ENCODE measurements at regions not wholly inside any gene's neighbourhood (a gene's known extent, or its start where the extent isn't known, plus 50 kb on each side); places are given as distances from the start of the nearest gene placed in this dataset.

DNA sequence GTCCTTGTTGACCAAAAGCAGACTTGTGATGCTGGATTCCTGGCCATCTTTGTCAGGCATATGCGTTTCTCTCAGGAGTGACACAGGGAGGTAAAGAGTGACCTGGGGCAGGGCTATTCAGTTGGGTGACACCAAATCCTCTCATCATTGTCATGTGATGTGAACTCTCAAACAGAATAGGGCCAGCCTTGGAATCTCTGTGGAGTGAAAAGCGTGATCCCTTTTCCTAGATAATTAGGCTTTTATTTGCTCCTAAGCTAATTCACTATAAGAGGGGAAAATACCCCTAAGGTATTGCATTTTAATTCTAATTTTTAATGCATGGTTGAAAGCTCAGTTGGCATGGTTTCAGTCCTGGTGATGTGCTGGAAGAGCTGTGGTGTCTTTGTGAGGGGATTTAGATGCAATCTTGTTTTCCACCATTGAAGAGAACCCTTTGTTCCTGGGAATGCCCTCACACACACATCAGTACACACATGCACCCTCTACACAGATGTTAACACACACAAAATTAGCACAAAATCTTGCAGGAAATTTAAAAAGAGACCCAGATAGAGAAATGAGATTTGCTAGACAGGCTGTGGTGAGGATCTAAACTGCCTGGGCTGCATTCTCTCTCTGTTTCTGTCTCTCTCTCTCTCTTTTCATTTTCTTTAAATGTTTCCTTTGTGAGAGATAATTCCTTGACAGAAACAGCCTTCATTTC is 349.9 kb downstream of the TSN start:
- no peak overlapping the region for H3K27ac ChIP-seq (ENCODE audit: low read depth in 2 of 2, low read length in 2 of 2)
- H3K27me3 ChIP-seq (ENCODE audit: control insufficient read depth in 2 of 2, insufficient read depth in 2 of 2, low read length in 2 of 2), result no peaks in the 10 kb centered on the region
- no peak overlapping the region for H3K4me3 ChIP-seq (ENCODE audit: low read length in 2 of 2)
- no peaks in the 10 kb centered on the region for H3K4me1 ChIP-seq (ENCODE audit: control insufficient read depth in 2 of 2, insufficient read depth in 2 of 2, low read length in 2 of 2)
- no peak overlapping the region for H3K9ac ChIP-seq (ENCODE audit: low read depth in 1 of 2, low read length in 2 of 2)
- no peaks in the 10 kb centered on the region for H3K9me3 ChIP-seq (ENCODE audit: control insufficient read depth in 2 of 2, low read length in 2 of 2)
- no peaks in the 10 kb centered on the region for H3K36me3 ChIP-seq (ENCODE audit: control insufficient read depth in 2 of 2, insufficient read depth in 2 of 2, low read length in 2 of 2)

DNA sequence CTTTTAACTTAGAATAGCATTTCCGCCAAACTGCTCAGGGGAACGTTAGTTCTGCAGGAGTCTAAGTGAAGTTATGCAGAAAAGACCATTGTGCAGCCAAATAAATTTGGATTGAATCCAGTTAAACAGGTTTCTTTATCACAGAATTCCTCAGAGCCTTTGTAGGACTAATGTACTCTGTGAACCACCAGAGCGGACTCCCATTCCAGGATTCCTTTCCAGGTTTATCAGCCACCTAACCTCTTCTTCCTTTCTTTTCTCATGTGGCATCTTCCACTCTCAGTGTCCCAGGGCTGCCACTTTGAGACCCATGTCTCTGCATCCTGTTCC is 350.4 kb downstream of the TSN start:
- H3K9me3 ChIP-seq (ENCODE audit: control insufficient read depth in 2 of 2, low read length in 2 of 2), result no peaks in the 10 kb centered on the region
- H3K27ac ChIP-seq (ENCODE audit: low read depth in 2 of 2, low read length in 2 of 2), result no peak overlapping the region
- no peak overlapping the region for H3K9ac ChIP-seq (ENCODE audit: low read depth in 1 of 2, low read length in 2 of 2)
- no peaks in the 10 kb centered on the region for H3K36me3 ChIP-seq (ENCODE audit: control insufficient read depth in 2 of 2, insufficient read depth in 2 of 2, low read length in 2 of 2)
- no peaks in the 10 kb centered on the region for H3K27me3 ChIP-seq (ENCODE audit: control insufficient read depth in 2 of 2, insufficient read depth in 2 of 2, low read length in 2 of 2)
- H3K4me1 ChIP-seq (ENCODE audit: control insufficient read depth in 2 of 2, insufficient read depth in 2 of 2, low read length in 2 of 2), result no peaks in the 10 kb centered on the region
- no peak overlapping the region for H3K4me3 ChIP-seq (ENCODE audit: low read length in 2 of 2)

DNA sequence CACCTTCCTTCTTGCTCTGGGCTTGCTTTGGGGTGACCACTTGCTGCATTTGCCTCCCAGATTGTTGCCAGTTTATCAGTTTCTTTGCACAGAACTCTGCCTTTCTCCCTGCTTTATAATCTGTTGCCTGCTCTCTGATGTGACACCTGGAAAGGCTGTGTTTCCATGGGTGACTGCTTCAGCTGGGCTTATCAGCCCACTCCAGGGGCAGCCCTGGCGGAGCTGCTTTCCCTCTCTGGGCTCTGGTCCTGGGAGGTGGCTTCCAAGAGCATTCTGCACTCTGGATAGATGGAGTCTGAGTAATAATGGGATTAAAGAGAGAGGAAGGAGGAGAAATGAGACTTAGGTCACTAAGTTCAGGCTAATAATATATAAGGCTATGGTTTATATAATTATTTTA is 352.7 kb downstream of the TSN start:
- no peaks in the 10 kb centered on the region for H3K36me3 ChIP-seq (ENCODE audit: control insufficient read depth in 2 of 2, insufficient read depth in 2 of 2, low read length in 2 of 2)
- H3K27me3 ChIP-seq (ENCODE audit: control insufficient read depth in 2 of 2, insufficient read depth in 2 of 2, low read length in 2 of 2), result no peaks in the 10 kb centered on the region
- H3K4me3 ChIP-seq (ENCODE audit: low read length in 2 of 2), result no peak overlapping the region
- H3K27ac ChIP-seq (ENCODE audit: low read depth in 2 of 2, low read length in 2 of 2), result no peak overlapping the region
- no peak overlapping the region for H3K9ac ChIP-seq (ENCODE audit: low read depth in 1 of 2, low read length in 2 of 2)
- H3K9me3 ChIP-seq (ENCODE audit: control insufficient read depth in 2 of 2, low read length in 2 of 2), result no peaks in the 10 kb centered on the region
- no peaks in the 10 kb centered on the region for H3K4me1 ChIP-seq (ENCODE audit: control insufficient read depth in 2 of 2, insufficient read depth in 2 of 2, low read length in 2 of 2)

DNA sequence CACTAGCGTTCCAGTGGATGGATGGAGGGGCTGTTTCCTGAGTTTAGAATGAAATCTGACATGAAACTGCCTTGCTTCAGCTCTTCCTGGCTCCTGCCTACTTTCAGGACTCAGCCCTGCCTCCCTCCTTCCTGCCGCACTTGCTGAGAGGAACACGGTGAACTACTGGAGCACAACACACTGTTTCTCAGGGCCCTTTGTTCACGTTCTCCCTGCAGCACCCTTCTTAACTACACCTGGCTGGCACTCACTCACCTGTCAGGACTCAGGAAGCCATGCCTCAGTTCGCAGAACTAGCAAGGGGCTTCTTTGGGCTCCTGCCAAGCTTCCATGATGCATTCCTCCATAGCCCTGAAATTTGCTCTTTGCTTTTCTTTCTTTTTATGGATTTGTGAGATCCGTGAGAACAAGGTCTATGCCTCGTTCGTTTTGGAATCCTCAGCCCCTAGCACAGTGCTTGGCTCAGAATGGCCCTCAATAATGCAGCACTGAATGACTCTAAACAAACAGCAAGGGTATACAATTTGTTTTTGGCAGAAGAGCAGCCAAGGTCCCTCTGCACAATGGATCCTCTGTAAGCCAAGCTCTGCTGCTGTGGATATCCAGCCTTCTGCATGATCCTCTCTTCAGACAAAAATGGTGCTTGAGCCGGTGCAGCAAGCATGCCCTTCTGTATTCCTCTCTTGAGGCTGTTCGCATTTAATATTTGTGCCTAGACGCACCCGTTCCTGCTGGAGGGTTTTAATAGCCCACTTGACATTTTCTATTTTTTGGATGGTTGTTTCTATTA is 357.0 kb downstream of the TSN start:
- H3K9ac ChIP-seq (ENCODE audit: low read depth in 1 of 2, low read length in 2 of 2), result no peak overlapping the region
- H3K4me1 ChIP-seq (ENCODE audit: control insufficient read depth in 2 of 2, insufficient read depth in 2 of 2, low read length in 2 of 2), result no peaks in the 10 kb centered on the region
- H3K27me3 ChIP-seq (ENCODE audit: control insufficient read depth in 2 of 2, insufficient read depth in 2 of 2, low read length in 2 of 2), result no peaks in the 10 kb centered on the region
- H3K9me3 ChIP-seq (ENCODE audit: control insufficient read depth in 2 of 2, low read length in 2 of 2), result no peaks in the 10 kb centered on the region
- H3K27ac ChIP-seq (ENCODE audit: low read depth in 2 of 2, low read length in 2 of 2), result no peak overlapping the region
- H3K36me3 ChIP-seq (ENCODE audit: control insufficient read depth in 2 of 2, insufficient read depth in 2 of 2, low read length in 2 of 2), result no peaks in the 10 kb centered on the region
- H3K4me3 ChIP-seq (ENCODE audit: low read length in 2 of 2), result no peak overlapping the region

DNA sequence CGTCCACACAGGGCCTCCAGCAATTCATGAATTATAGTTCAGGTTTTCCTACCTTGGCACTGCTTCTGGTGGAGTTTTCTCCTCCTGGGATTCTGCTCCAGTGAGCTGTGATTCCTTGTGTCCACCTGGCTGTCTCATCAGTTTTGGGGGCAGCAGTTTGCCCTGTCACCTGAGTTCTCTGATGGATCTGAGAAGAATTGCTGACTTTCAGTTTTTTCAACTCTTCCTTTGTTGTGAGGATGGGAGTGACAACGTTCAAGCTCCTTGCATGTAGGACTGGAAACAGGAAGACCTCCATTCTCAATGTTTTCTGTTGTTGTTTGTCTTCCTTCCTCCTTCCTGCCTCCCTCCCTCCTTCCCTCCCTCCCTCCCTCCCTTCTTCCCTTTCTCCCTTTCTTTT is 359.0 kb downstream of the TSN start:
- Histone ChIP-seq H3K9ac (ENCODE audit: low read depth in 1 of 2, low read length in 2 of 2) (no peak overlapping the region), H3K9me3 (ENCODE audit: control insufficient read depth in 2 of 2, low read length in 2 of 2) (no peaks in the 10 kb centered on the region), H3K27me3 (ENCODE audit: control insufficient read depth in 2 of 2, insufficient read depth in 2 of 2, low read length in 2 of 2) (no peaks in the 10 kb centered on the region), H3K4me3 (ENCODE audit: low read length in 2 of 2) (no peak overlapping the region), H3K36me3 (ENCODE audit: control insufficient read depth in 2 of 2, insufficient read depth in 2 of 2, low read length in 2 of 2) (no peaks in the 10 kb centered on the region), H3K27ac (ENCODE audit: low read depth in 2 of 2, low read length in 2 of 2) (no peak overlapping the region), H3K4me1 (ENCODE audit: control insufficient read depth in 2 of 2, insufficient read depth in 2 of 2, low read length in 2 of 2) (no peaks in the 10 kb centered on the region)

DNA sequence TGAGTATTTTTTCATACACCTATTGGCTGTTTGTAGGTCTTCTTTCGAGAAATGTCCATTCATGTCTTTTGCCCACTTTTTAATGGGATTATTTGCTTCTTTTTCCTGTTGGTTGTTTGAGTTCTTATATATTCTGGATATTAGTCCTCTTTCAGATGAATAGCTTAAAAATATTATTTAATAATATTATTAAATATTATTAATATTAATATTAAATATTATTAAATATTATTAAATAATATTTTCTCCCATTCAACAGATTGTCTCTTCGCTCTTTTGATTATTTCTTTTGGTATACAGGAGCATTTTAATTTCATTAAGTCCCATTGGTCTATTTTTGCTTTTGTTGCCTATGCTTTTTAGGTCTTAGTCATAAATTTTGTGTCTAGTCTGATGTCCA is 361.9 kb downstream of the TSN start:
- Histone ChIP-seq H3K27me3 (ENCODE audit: control insufficient read depth in 2 of 2, insufficient read depth in 2 of 2, low read length in 2 of 2) (no peaks in the 10 kb centered on the region), H3K27ac (ENCODE audit: low read depth in 2 of 2, low read length in 2 of 2) (no peak overlapping the region), H3K4me1 (ENCODE audit: control insufficient read depth in 2 of 2, insufficient read depth in 2 of 2, low read length in 2 of 2) (no peaks in the 10 kb centered on the region), H3K9me3 (ENCODE audit: control insufficient read depth in 2 of 2, low read length in 2 of 2) (no peaks in the 10 kb centered on the region), H3K36me3 (ENCODE audit: control insufficient read depth in 2 of 2, insufficient read depth in 2 of 2, low read length in 2 of 2) (no peaks in the 10 kb centered on the region), H3K4me3 (ENCODE audit: low read length in 2 of 2) (no peak overlapping the region), H3K9ac (ENCODE audit: low read depth in 1 of 2, low read length in 2 of 2) (no peak overlapping the region)

DNA sequence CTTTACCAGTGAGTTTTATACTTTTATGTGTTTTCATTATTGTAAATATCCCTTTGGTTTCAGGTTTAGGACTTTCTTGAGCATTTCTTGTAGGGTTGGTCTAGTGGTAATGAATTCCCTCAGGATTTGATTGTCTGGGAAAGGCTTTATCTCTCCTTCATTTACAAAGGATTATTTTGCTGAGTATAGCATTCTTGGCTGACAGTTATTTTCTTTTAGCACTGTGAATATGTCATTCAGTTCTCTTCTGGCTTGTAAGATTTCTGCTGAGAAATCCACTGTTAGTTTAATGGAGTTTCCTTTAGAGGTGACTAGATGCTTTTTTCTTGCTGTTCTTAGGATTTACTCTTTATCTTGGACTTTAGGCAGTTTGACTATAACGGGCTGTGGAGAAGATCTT is 373.9 kb downstream of the TSN start:
- H3K4me3 ChIP-seq (ENCODE audit: low read length in 2 of 2), result no peak overlapping the region
- no peak overlapping the region for H3K9ac ChIP-seq (ENCODE audit: low read depth in 1 of 2, low read length in 2 of 2)
- no peaks in the 10 kb centered on the region for H3K27me3 ChIP-seq (ENCODE audit: control insufficient read depth in 2 of 2, insufficient read depth in 2 of 2, low read length in 2 of 2)
- peaks cover 0 to 8% of the 10 kb centered on the region in 2 donors for H3K9me3 ChIP-seq (ENCODE audit: control insufficient read depth in 2 of 2, low read length in 2 of 2)
- no peak overlapping the region for H3K27ac ChIP-seq (ENCODE audit: low read depth in 2 of 2, low read length in 2 of 2)
- no peaks in the 10 kb centered on the region for H3K4me1 ChIP-seq (ENCODE audit: control insufficient read depth in 2 of 2, insufficient read depth in 2 of 2, low read length in 2 of 2)
- H3K36me3 ChIP-seq (ENCODE audit: control insufficient read depth in 2 of 2, insufficient read depth in 2 of 2, low read length in 2 of 2), result no peaks in the 10 kb centered on the region

DNA sequence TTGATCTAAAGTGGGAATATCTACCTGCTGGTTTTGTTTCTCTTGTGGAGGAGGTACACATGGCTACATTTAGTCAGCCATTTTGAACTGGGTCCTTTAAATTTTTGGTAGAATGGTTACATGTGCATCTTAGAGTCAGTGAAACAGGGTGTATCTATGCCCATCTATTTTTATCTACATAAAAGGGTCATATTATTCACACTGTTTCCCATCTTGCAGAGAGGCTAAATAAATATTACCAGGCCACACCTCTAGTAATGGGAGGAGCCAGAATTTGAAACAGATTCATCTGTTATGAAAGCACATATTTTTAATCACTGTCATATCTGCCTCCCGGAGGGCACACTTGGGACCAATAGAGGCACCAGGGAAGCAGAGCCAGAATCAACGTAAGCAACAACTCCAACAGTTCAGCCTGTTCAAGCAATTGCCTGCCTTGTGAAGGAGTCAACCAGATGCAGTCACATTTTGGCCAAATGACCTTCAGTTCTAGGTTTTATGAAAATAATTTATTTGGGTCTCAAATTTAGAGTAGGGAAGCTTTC is 376.8 kb downstream of the TSN start:
- no peaks in the 10 kb centered on the region for H3K27me3 ChIP-seq (ENCODE audit: control insufficient read depth in 2 of 2, insufficient read depth in 2 of 2, low read length in 2 of 2)
- H3K27ac ChIP-seq (ENCODE audit: low read depth in 2 of 2, low read length in 2 of 2), result no peak overlapping the region
- no peaks in the 10 kb centered on the region for H3K4me1 ChIP-seq (ENCODE audit: control insufficient read depth in 2 of 2, insufficient read depth in 2 of 2, low read length in 2 of 2)
- H3K9me3 ChIP-seq (ENCODE audit: control insufficient read depth in 2 of 2, low read length in 2 of 2), result peaks cover 0 to 8% of the 10 kb centered on the region in 2 donors
- no peak overlapping the region for H3K4me3 ChIP-seq (ENCODE audit: low read length in 2 of 2)
- no peak overlapping the region for H3K9ac ChIP-seq (ENCODE audit: low read depth in 1 of 2, low read length in 2 of 2)
- H3K36me3 ChIP-seq (ENCODE audit: control insufficient read depth in 2 of 2, insufficient read depth in 2 of 2, low read length in 2 of 2), result no peaks in the 10 kb centered on the region

DNA sequence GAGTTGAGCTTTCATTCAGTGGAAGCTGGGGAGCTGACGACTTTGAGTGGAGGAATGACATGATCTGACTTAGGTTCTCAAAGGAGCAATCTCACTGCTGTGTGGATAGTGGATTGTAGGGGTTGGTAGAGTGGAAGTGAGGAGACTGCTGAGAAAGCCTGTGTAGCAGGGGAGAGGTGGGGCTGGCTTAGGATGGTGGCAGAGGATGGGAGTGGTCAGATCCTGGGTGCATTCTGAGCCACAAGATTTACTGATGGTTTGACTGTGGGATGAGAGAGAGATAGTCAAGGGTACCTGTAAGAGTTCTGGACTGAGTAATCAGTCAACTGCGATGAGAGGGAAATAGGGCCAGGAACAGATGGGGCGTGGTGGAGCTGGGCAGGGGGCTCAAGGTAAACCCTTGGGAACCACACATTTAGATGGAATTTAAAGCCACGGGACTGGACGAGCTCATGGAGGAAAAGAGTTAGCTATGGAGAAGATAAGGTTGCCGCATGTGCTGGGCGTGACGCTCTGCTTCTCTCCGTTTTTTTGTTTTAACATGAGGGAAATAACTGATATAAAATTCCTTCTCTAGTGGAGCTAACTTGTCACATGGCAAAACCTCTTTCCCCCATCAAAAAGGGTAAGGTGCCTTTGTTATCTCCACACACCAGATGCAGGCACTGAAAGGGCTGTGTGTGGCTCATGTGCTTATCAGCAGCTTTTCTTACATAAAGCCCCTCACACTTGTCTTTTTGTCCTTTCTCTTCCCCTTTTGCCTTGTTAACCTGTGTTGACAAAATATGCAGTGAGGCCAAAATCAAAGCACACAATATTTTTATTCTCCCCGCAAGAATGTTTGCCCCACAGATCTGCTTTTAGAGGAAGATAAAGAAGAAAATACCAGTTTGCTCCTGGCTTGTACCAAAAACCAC is 379.8 kb downstream of the TSN start:
- H3K27me3 ChIP-seq (ENCODE audit: control insufficient read depth in 2 of 2, insufficient read depth in 2 of 2, low read length in 2 of 2), result no peaks in the 10 kb centered on the region

DNA sequence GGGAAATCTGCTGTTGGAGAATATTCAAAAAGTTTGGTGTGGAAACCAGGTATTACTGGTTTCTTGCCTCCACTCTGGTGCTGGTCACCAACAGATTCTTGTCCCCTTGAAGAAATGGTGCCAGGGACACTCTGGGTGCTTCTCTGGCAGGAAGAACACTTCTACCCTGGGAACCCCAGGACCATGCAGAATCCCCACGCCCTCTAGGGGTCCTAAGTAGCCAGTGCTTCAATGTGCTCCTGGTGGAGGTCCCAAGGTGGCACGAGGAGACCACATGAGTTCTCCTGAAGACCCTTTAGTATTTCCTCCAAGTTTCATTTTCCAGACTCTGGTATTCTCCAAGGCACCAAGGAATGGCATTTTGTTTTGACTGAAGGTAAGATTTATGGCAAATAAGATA is 380.6 kb downstream of the TSN start:
- no peaks in the 10 kb centered on the region for H3K9me3 ChIP-seq (ENCODE audit: control insufficient read depth in 2 of 2, low read length in 2 of 2)
- H3K27ac ChIP-seq (ENCODE audit: low read depth in 2 of 2, low read length in 2 of 2), result no peak overlapping the region
- no peak overlapping the region for H3K4me3 ChIP-seq (ENCODE audit: low read length in 2 of 2)
- H3K4me1 ChIP-seq (ENCODE audit: control insufficient read depth in 2 of 2, insufficient read depth in 2 of 2, low read length in 2 of 2), result no peaks in the 10 kb centered on the region
- no peaks in the 10 kb centered on the region for H3K27me3 ChIP-seq (ENCODE audit: control insufficient read depth in 2 of 2, insufficient read depth in 2 of 2, low read length in 2 of 2)
- H3K9ac ChIP-seq (ENCODE audit: low read depth in 1 of 2, low read length in 2 of 2), result no peak overlapping the region
- no peaks in the 10 kb centered on the region for H3K36me3 ChIP-seq (ENCODE audit: control insufficient read depth in 2 of 2, insufficient read depth in 2 of 2, low read length in 2 of 2)

More for the DNA sequence above, 379.8 kb downstream of the TSN start:
- no peak overlapping the region for H3K27ac ChIP-seq (ENCODE audit: low read depth in 2 of 2, low read length in 2 of 2)
- H3K4me1 ChIP-seq (ENCODE audit: control insufficient read depth in 2 of 2, insufficient read depth in 2 of 2, low read length in 2 of 2), result no peaks in the 10 kb centered on the region
- H3K36me3 ChIP-seq (ENCODE audit: control insufficient read depth in 2 of 2, insufficient read depth in 2 of 2, low read length in 2 of 2), result no peaks in the 10 kb centered on the region
- H3K9me3 ChIP-seq (ENCODE audit: control insufficient read depth in 2 of 2, low read length in 2 of 2), result peaks cover 0 to 4% of the 10 kb centered on the region in 2 donors
- H3K4me3 ChIP-seq (ENCODE audit: low read length in 2 of 2), result no peak overlapping the region
- no peak overlapping the region for H3K9ac ChIP-seq (ENCODE audit: low read depth in 1 of 2, low read length in 2 of 2)
